ENCODE measurements at regions not wholly inside any gene's neighbourhood (a gene's known extent, or its start where the extent isn't known, plus 50 kb on each side); places are given as distances from the start of the nearest gene placed in this dataset.

DNA sequence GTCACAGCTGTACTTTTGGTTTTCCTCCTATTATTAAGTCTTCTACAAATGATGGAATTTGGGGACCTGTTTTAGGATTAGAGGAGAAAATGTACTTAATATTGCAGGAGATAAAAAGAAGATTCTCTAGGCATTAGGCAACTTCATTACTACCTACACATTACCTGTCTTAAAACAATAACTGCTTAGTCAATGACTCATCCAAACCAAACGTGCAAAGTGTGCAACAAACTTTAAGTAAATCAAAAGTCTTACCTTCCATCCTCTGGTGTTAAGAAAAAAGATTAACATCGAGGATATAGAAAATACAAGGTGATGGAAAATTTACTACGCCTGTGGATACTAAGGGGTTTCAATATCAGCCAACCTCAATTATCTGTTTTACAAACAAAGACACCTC lies 285.3 kb upstream of the KYNU start:
- H3K27ac ChIP-seq (ENCODE audit: low read depth, low read length, poor library complexity, severe bottlenecking): no peak overlapping the region
- no peaks in the 10 kb centered on the region for H3K36me3 ChIP-seq (ENCODE audit: insufficient read depth, low read length, poor library complexity, severe bottlenecking)
- intact Hi-C loops (cut with micrococcal nuclease; ENCODE audit: unreplicated experiment): no loop called here
- H3K27me3 ChIP-seq (replicated peaks; ENCODE audit: insufficient read depth, low read depth, low read length, poor library complexity): no peaks in the 10 kb centered on the region
- no peak for DNase-seq (ENCODE audit: low spot score)
- ChIA-PET POLR2A (ENCODE audit: low non-redundant PET) (no interaction called here), CTCF (no interaction called here)
- H3K4me3 ChIP-seq (ENCODE audit: low read depth, low read length, poor library complexity, severe bottlenecking): no peak overlapping the region
- no peak for TF ChIP-seq EZH2 (IDR thresholded peaks at IDR 0.05; ENCODE audit: borderline replicate concordance, low read depth, low read length, poor library complexity, severe bottlenecking)
- TF ChIP-seq, protein P1, sequence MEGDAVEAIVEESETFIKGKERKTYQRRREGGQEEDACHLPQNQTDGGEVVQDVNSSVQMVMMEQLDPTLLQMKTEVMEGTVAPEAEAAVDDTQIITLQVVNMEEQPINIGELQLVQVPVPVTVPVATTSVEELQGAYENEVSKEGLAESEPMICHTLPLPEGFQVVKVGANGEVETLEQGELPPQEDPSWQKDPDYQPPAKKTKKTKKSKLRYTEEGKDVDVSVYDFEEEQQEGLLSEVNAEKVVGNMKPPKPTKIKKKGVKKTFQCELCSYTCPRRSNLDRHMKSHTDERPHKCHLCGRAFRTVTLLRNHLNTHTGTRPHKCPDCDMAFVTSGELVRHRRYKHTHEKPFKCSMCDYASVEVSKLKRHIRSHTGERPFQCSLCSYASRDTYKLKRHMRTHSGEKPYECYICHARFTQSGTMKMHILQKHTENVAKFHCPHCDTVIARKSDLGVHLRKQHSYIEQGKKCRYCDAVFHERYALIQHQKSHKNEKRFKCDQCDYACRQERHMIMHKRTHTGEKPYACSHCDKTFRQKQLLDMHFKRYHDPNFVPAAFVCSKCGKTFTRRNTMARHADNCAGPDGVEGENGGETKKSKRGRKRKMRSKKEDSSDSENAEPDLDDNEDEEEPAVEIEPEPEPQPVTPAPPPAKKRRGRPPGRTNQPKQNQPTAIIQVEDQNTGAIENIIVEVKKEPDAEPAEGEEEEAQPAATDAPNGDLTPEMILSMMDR (conservative IDR thresholded peaks at IDR 0.05; ENCODE audit: low read depth, low read length): no peak
- H3K4me1 ChIP-seq (ENCODE audit: insufficient read depth, low read length, poor library complexity, severe bottlenecking): peaks cover 4% of the 10 kb centered on the region
- H3K9me3 ChIP-seq (ENCODE audit: low read depth, low read length, poor library complexity, severe bottlenecking): no peaks in the 10 kb centered on the region
- no TSS peak for BruUV-seq (replicated peaks)

DNA sequence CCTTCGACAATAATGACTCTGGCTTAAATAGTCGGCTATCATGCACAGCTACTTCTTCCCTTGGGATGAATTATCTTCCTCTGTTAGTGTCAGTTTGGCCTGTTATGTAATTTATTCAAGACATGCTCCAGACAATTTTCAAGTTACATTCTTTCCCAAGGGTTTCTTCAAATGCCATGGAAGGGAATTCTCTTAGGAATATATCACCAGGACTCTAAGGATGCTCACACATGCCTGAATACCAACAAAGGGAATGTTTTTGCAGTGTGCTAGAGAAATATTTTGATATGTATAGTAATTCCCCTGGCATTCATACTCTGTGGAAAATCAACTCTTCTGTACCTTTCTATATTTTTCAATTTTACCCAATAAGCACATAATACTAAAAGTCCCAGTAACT lies 286.0 kb upstream of the KYNU start:
- Histone ChIP-seq H3K9me3 (ENCODE audit: low read depth, low read length, poor library complexity, severe bottlenecking) (no peaks in the 10 kb centered on the region), H3K4me3 (ENCODE audit: low read depth, low read length, poor library complexity, severe bottlenecking) (no peak overlapping the region), H3K4me1 (ENCODE audit: insufficient read depth, low read length, poor library complexity, severe bottlenecking) (peaks cover 10% of the 10 kb centered on the region), H3K27me3 (replicated peaks; ENCODE audit: insufficient read depth, low read depth, low read length, poor library complexity) (no peaks in the 10 kb centered on the region), H3K27ac (ENCODE audit: low read depth, low read length, poor library complexity, severe bottlenecking) (no peak overlapping the region), H3K36me3 (ENCODE audit: insufficient read depth, low read length, poor library complexity, severe bottlenecking) (no peaks in the 10 kb centered on the region)
- TF ChIP-seq, protein P1 (conservative IDR thresholded peaks at IDR 0.05; ENCODE audit: low read depth, low read length): no peak
- no peak for TF ChIP-seq EZH2 (IDR thresholded peaks at IDR 0.05; ENCODE audit: borderline replicate concordance, low read depth, low read length, poor library complexity, severe bottlenecking)
- BruUV-seq (replicated peaks): no TSS peak
- intact Hi-C loops (cut with micrococcal nuclease; ENCODE audit: unreplicated experiment): no loop called here
- POLR2A ChIA-PET (ENCODE audit: low non-redundant PET): no interaction called here
- no peak for DNase-seq (ENCODE audit: low spot score)
- CTCF ChIA-PET: no interaction called here

DNA sequence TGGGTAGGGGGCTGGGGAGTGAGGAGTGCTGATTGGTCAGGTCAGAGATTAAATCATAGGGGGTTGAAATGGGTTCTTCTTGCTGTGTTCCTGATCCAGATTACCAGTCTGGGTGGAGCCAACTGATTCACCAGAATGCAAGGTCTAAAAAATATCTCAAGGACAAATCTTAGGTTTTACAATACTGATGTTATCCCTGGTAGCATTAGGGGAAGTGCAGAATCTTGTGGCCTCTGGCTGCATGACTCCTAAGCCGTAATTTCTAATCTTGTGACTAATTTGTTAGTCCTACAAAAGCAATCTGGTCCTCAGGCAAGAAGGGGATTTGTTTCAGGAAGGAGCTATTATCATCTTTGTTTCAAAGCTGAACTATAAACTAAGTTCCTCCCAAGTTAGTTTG lies 289.2 kb upstream of the KYNU start:
- POLR2A ChIA-PET (ENCODE audit: low non-redundant PET): no interaction called here
- CTCF ChIA-PET: no interaction called here
- Histone ChIP-seq H3K36me3 (ENCODE audit: insufficient read depth, low read length, poor library complexity, severe bottlenecking) (no peaks in the 10 kb centered on the region), H3K4me3 (ENCODE audit: low read depth, low read length, poor library complexity, severe bottlenecking) (no peak overlapping the region), H3K27ac (ENCODE audit: low read depth, low read length, poor library complexity, severe bottlenecking) (no peak overlapping the region), H3K27me3 (replicated peaks; ENCODE audit: insufficient read depth, low read depth, low read length, poor library complexity) (no peaks in the 10 kb centered on the region), H3K9me3 (ENCODE audit: low read depth, low read length, poor library complexity, severe bottlenecking) (no peaks in the 10 kb centered on the region), H3K4me1 (ENCODE audit: insufficient read depth, low read length, poor library complexity, severe bottlenecking) (peaks cover 10% of the 10 kb centered on the region)
- TF ChIP-seq EZH2 (IDR thresholded peaks at IDR 0.05; ENCODE audit: borderline replicate concordance, low read depth, low read length, poor library complexity, severe bottlenecking): no peak
- TF ChIP-seq, protein P1 (conservative IDR thresholded peaks at IDR 0.05; ENCODE audit: low read depth, low read length): no peak
- intact Hi-C loops (cut with micrococcal nuclease; ENCODE audit: unreplicated experiment): no loop called here
- no peak for DNase-seq (ENCODE audit: low spot score)
- BruUV-seq (replicated peaks): no TSS peak
